H9 (cell line): ENCODE measurements at regions not wholly inside any gene's neighbourhood (a gene's known extent, or its start where the extent isn't known, plus 50 kb on each side); places are given as distances from the start of the nearest gene placed in this dataset.

Source experiments
- DNase-seq: peaks from one replicate; pipeline ENCODE4 v3.0.0-alpha.2; 2017
- H2AFZ ChIP-seq: one replicate; pipeline ENCODE4 v1.6.1; 2013; ENCODE audit warnings: mild to moderate bottlenecking, low read length, control low read depth, moderate library complexity
- H2AK5ac ChIP-seq: 2 replicates; pipeline ENCODE4 v1.6.1; 2013; ENCODE audit warnings: low read length, control low read depth, mixed read lengths; ENCODE audit not compliant: insufficient read length
- H2BK120ac ChIP-seq: one replicate; pipeline ENCODE4 v1.6.1; 2013; ENCODE audit warnings: low read depth, mild to moderate bottlenecking, low read length, control low read depth, inconsistent platforms; ENCODE audit not compliant: poor library complexity, severe bottlenecking
- H2BK12ac ChIP-seq: 2 replicates; pipeline ENCODE4 v1.6.1; 2013; ENCODE audit warnings: low read length, control low read depth, mixed read lengths, low read depth; ENCODE audit not compliant: insufficient read length
- H2BK15ac ChIP-seq: 2 replicates; pipeline ENCODE4 v1.6.1; 2013; ENCODE audit warnings: low read depth, low read length, control low read depth
- H2BK20ac ChIP-seq: one replicate; pipeline ENCODE4 v1.6.1; 2013; ENCODE audit warnings: low read depth, mild to moderate bottlenecking, low read length, control low read depth, inconsistent platforms; ENCODE audit not compliant: poor library complexity, severe bottlenecking
- H2BK5ac ChIP-seq: 2 replicates; pipeline ENCODE4 v1.6.1; 2013; ENCODE audit warnings: low read length, control low read depth, mixed read lengths; ENCODE audit not compliant: insufficient read length
- H3K14ac ChIP-seq: 2 replicates; pipeline ENCODE4 v1.6.1; 2013; ENCODE audit warnings: low read length, control low read depth; ENCODE audit not compliant: insufficient read depth
- H3K18ac ChIP-seq: 2 replicates; pipeline ENCODE4 v1.6.1; 2013; ENCODE audit warnings: low read depth, mild to moderate bottlenecking, mixed read lengths, low read length, control low read depth; ENCODE audit not compliant: insufficient read length
- H3K23ac ChIP-seq: 2 replicates; pipeline ENCODE4 v1.6.1; 2013; ENCODE audit warnings: low read length, control low read depth, mixed read lengths, low read depth; ENCODE audit not compliant: insufficient read length
- H3K23me2 ChIP-seq: 2 replicates; pipeline ENCODE4 v1.6.1; 2013; ENCODE audit warnings: low read depth, mild to moderate bottlenecking, mixed read lengths, low read length, control low read depth; ENCODE audit not compliant: insufficient read length, poor library complexity, severe bottlenecking
- H3K27ac ChIP-seq: 2 replicates; pipeline ENCODE4 v1.5.1; 2013; ENCODE audit warnings: low read length, control low read depth, mixed read lengths, low read depth; ENCODE audit not compliant: insufficient read length
- H3K27me3 ChIP-seq: 2 replicates; pipeline ENCODE4 v1.6.1; 2013; ENCODE audit warnings: low read length, control low read depth, inconsistent platforms; ENCODE audit not compliant: insufficient read depth
- H3K4ac ChIP-seq: 2 replicates; pipeline ENCODE4 v1.6.1; 2013; ENCODE audit warnings: low read depth, mild to moderate bottlenecking, control low read depth, inconsistent platforms, low read length, moderate library complexity
- H3K4me1 ChIP-seq: 2 replicates; pipeline ENCODE4 v1.6.1; 2013; ENCODE audit warnings: low read length, control low read depth, inconsistent platforms; ENCODE audit not compliant: insufficient read depth
- H3K4me2 ChIP-seq: 2 replicates; pipeline ENCODE4 v1.6.1; 2013; ENCODE audit warnings: low read length, control low read depth, mixed read lengths; ENCODE audit not compliant: insufficient read length, insufficient read depth
- H3K56ac ChIP-seq: 2 replicates; pipeline ENCODE4 v1.6.1; 2013; ENCODE audit warnings: low read depth, mild to moderate bottlenecking, mixed read lengths, low read length, control low read depth; ENCODE audit not compliant: insufficient read length
- H3K79me1 ChIP-seq: 2 replicates; pipeline ENCODE4 v1.6.1; 2013; ENCODE audit warnings: low read depth, mild to moderate bottlenecking, moderate library complexity, low read length, control low read depth, inconsistent platforms; ENCODE audit not compliant: insufficient read depth, poor library complexity, severe bottlenecking
- H3K79me2 ChIP-seq: 2 replicates; pipeline ENCODE4 v1.6.1; 2013; ENCODE audit warnings: low read length, control low read depth, inconsistent platforms; ENCODE audit not compliant: insufficient read depth
- H3K9ac ChIP-seq: 2 replicates; pipeline ENCODE4 v1.6.1; 2013; ENCODE audit warnings: low read length, control low read depth, mixed read lengths; ENCODE audit not compliant: insufficient read length; ENCODE audit errors: extremely low read depth
- H3K9me3 ChIP-seq: one replicate; pipeline ENCODE4 v1.6.1; 2013; ENCODE audit warnings: low read depth, low read length, inconsistent platforms; ENCODE audit not compliant: control insufficient read depth
- H3T11ph ChIP-seq: one replicate; pipeline ENCODE4 v1.6.1; 2013; ENCODE audit warnings: mild to moderate bottlenecking, low read length, control low read depth, inconsistent platforms
- H4K20me1 ChIP-seq: one replicate; pipeline ENCODE4 v1.6.1; 2013; ENCODE audit not compliant: control insufficient read depth, insufficient read length, insufficient read depth
- H4K5ac ChIP-seq: 2 replicates; pipeline ENCODE4 v1.6.1; 2013; ENCODE audit warnings: low read depth, mild to moderate bottlenecking, mixed read lengths, low read length, control low read depth; ENCODE audit not compliant: insufficient read length
- H4K8ac ChIP-seq: replicated peaks from 2 replicates; pipeline ENCODE4 v1.6.1; 2013; ENCODE audit warnings: low read length, control low read depth, mixed read lengths, low read depth; ENCODE audit not compliant: insufficient read length
- H4K91ac ChIP-seq: 2 replicates; pipeline ENCODE4 v1.6.1; 2013; ENCODE audit warnings: low read depth, mild to moderate bottlenecking, moderate library complexity, mixed read lengths, low read length, control low read depth; ENCODE audit not compliant: insufficient read length
- H3K27ac Mint-ChIP-seq, 3 experiments: 2 replicates in 2 of 3; 3 replicates in 1 of 3; pipeline ENCODE4 v1.8.0; 2020 to 2021; ENCODE audit warnings: mixed read lengths in 3 of 3, mild to moderate bottlenecking in 1 of 3, moderate library complexity in 1 of 3
- H3K27me3 Mint-ChIP-seq: 2 replicates; pipeline ENCODE4 v1.8.0; 2021; ENCODE audit warnings: low read depth, mild to moderate bottlenecking, moderate library complexity, mixed read lengths
- H3K36me3 Mint-ChIP-seq, 3 experiments: 2 replicates in 2 of 3; 3 replicates in 1 of 3; pipeline ENCODE4 v1.8.0; 2020 to 2021; ENCODE audit warnings: low read depth in 3 of 3, mixed read lengths in 3 of 3; ENCODE audit not compliant: insufficient read depth in 1 of 3
- H3K4me1 Mint-ChIP-seq, 2 experiments: 2 replicates each; pipeline ENCODE4 v1.8.0; 2020; ENCODE audit warnings: mixed read lengths in 2 of 2
- H3K4me3 Mint-ChIP-seq, 2 experiments: 2 replicates in 1 of 2; 3 replicates in 1 of 2; pipeline ENCODE4 v1.8.0; 2020 to 2021; ENCODE audit warnings: mild to moderate bottlenecking in 2 of 2, mixed read lengths in 2 of 2, moderate library complexity in 1 of 2
- H3K9me3 Mint-ChIP-seq, 2 experiments: 2 replicates in 1 of 2; 3 replicates in 1 of 2; pipeline ENCODE4 v1.8.0; 2020; ENCODE audit warnings: mild to moderate bottlenecking in 2 of 2, mixed read lengths in 2 of 2, moderate library complexity in 1 of 2
- TF ChIP-seq, protein P1 (sequence below): fragments of 200-600 bp; sonication (generic); conservative IDR thresholded peaks from 3 replicates; pipeline ENCODE4 v1.8.0; 2021; ENCODE audit warnings: antibody characterized with exemption, mild to moderate bottlenecking

DNA sequence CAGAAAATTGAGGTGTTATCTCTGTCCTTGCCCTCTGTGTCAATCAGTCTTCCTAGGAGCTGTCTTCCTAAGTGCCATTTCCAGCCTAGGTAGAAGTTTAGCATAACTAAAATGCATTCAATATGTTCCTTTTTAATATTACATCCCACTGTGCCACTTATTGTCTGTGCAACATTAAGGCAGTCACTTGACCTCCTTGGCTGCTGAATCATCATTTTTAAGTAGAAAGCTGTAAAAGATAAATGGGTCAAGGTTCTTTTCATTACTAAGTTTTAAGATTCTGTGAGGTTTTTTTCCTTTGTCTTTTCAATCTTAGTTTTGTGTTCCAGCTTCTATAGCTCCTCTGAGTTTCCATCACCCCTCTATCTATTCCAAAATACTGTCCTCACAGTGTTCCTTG lies 371.9 kb upstream of the SOX9 start:
- Histone ChIP-seq H3K9me3 (no peaks in the 10 kb centered on the region), H3K27me3 (no peaks in the 10 kb centered on the region), H2BK120ac (no peak overlapping the region), H3K9ac (no peak overlapping the region), H3K4ac (no peak overlapping the region), H3K18ac (no peak overlapping the region), H3K4me1 (no peaks in the 10 kb centered on the region), H2BK12ac (no peak overlapping the region), H3K23ac (no peak overlapping the region), H3T11ph (no peak overlapping the region), H4K91ac (no peak overlapping the region), H2AK5ac (no peak overlapping the region), H3K14ac (no peak overlapping the region), H4K8ac (no peak overlapping the region), H4K5ac (no peak overlapping the region), H3K27ac (no peak overlapping the region), H4K20me1 (no peaks in the 10 kb centered on the region), H2BK5ac (no peak overlapping the region), H3K79me2 (no peaks in the 10 kb centered on the region), H2AFZ (no peak overlapping the region), H2BK15ac (no peak overlapping the region), H2BK20ac (no peak overlapping the region), H3K79me1 (no peaks in the 10 kb centered on the region), H3K23me2 (no peaks in the 10 kb centered on the region), H3K4me2 (no peak overlapping the region), H3K56ac (no peak overlapping the region)
- no peaks in the 10 kb centered on the region for H3K9me3 Mint-ChIP-seq
- H3K27me3 Mint-ChIP-seq: no peaks in the 10 kb centered on the region
- DNase-seq: no peak
- H3K4me3 Mint-ChIP-seq: no peak overlapping the region
- TF ChIP-seq, protein P1, sequence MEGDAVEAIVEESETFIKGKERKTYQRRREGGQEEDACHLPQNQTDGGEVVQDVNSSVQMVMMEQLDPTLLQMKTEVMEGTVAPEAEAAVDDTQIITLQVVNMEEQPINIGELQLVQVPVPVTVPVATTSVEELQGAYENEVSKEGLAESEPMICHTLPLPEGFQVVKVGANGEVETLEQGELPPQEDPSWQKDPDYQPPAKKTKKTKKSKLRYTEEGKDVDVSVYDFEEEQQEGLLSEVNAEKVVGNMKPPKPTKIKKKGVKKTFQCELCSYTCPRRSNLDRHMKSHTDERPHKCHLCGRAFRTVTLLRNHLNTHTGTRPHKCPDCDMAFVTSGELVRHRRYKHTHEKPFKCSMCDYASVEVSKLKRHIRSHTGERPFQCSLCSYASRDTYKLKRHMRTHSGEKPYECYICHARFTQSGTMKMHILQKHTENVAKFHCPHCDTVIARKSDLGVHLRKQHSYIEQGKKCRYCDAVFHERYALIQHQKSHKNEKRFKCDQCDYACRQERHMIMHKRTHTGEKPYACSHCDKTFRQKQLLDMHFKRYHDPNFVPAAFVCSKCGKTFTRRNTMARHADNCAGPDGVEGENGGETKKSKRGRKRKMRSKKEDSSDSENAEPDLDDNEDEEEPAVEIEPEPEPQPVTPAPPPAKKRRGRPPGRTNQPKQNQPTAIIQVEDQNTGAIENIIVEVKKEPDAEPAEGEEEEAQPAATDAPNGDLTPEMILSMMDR: no peak
- H3K4me1 Mint-ChIP-seq: no peaks in the 10 kb centered on the region
- H3K36me3 Mint-ChIP-seq: no peaks in the 10 kb centered on the region
- no peak overlapping the region for H3K27ac Mint-ChIP-seq
